Muscle of leg (tissue), 3 donors: ENCODE measurements at regions not wholly inside any gene's neighbourhood (a gene's known extent, or its start where the extent isn't known, plus 50 kb on each side); places are given as distances from the start of the nearest gene placed in this dataset.

ENCODE experiments used
- DNase-seq: peaks from one replicate; pipeline ENCODE4 v3.0.0; 2013
- H3K27ac ChIP-seq: one replicate; pipeline ENCODE4 v1.5.1; 2013; ENCODE audit warnings: mild to moderate bottlenecking, low read length, control low read depth
- H3K27me3 ChIP-seq: one replicate; pipeline ENCODE4 v1.6.1; 2013; ENCODE audit warnings: low read length; ENCODE audit not compliant: control insufficient read depth, insufficient read depth
- H3K36me3 ChIP-seq: one replicate; pipeline ENCODE4 v1.6.1; 2013; ENCODE audit warnings: low read length; ENCODE audit not compliant: control insufficient read depth, insufficient read depth
- H3K4me1 ChIP-seq: one replicate; pipeline ENCODE4 v1.6.1; 2013; ENCODE audit warnings: low read length; ENCODE audit not compliant: control insufficient read depth, insufficient read depth
- H3K4me3 ChIP-seq: one replicate; pipeline ENCODE4 v1.5.1; 2013; ENCODE audit warnings: low read length, control low read depth
- H3K9me3 ChIP-seq: replicated peaks from 2 replicates; pipeline ENCODE4 v1.6.1; 2013; ENCODE audit warnings: low read depth, low read length; ENCODE audit not compliant: control insufficient read depth
- WGBS: methylation state at CpG from one replicate; pipeline ENCODE4 v1.1.5; 2013; ENCODE audit warnings: missing lambda C conversion rate; ENCODE audit not compliant: insufficient coverage; 5-methylcytosine and 5-hydroxymethylcytosine counted together

- Histone ChIP-seq H3K27me3 (peaks cover 2% of the 10 kb centered on the region), H3K4me1 (peaks cover 6% of the 10 kb centered on the region), H3K4me3 (no peak overlapping the region), H3K9me3 (no peaks in the 10 kb centered on the region), H3K36me3 (no peaks in the 10 kb centered on the region), H3K27ac (no peak overlapping the region)
- WGBS = 84% methylated on average over 6 of the region's 8 CpGs
- DNase-seq = no peak
Observed at GRCh38 chr9:91039125-91039834, 237.7 kb downstream of the SYK start.

- H3K9me3 ChIP-seq = no peaks in the 10 kb centered on the region
- peaks cover 2% of the 10 kb centered on the region for H3K27me3 ChIP-seq
- H3K4me3 ChIP-seq = no peak overlapping the region
- H3K27ac ChIP-seq = no peak overlapping the region
- 86% methylated on average over 7 of the region's 8 CpGs for WGBS
- H3K4me1 ChIP-seq = peaks cover 6% of the 10 kb centered on the region
- H3K36me3 ChIP-seq = no peaks in the 10 kb centered on the region
- DNase-seq = no peak
Observed at GRCh38 chr9:91039835-91040140, 238.2 kb downstream of the SYK start.

GRCh38 chr9:91040371-91041215 is 239.0 kb downstream of the SYK start:
- DNase-seq = no peak
- Histone ChIP-seq H3K4me3 (no peak overlapping the region), H3K4me1 (peaks cover 6% of the 10 kb centered on the region), H3K9me3 (no peaks in the 10 kb centered on the region), H3K36me3 (no peaks in the 10 kb centered on the region), H3K27me3 (no peaks in the 10 kb centered on the region), H3K27ac (no peak overlapping the region)
- 94% methylated on average over 7 of the region's 14 CpGs for WGBS

- no peak overlapping the region for H3K27ac ChIP-seq
- 100% methylated on average over 1 of the region's 4 CpGs for WGBS
- peaks cover 2% of the 10 kb centered on the region for H3K27me3 ChIP-seq
- H3K4me1 ChIP-seq = peaks cover 4% of the 10 kb centered on the region
- no peak for DNase-seq
- no peak overlapping the region for H3K4me3 ChIP-seq
- H3K36me3 ChIP-seq = no peaks in the 10 kb centered on the region
- H3K9me3 ChIP-seq = no peaks in the 10 kb centered on the region
Observed at GRCh38 chr9:91042024-91042423, 240.4 kb downstream of the SYK start.

GRCh38 chr9:91042541-91042940 is 240.9 kb downstream of the SYK start:
- H3K9me3 ChIP-seq = no peaks in the 10 kb centered on the region
- peaks cover 3% of the 10 kb centered on the region for H3K4me1 ChIP-seq
- no peaks in the 10 kb centered on the region for H3K36me3 ChIP-seq
- no peak overlapping the region for H3K27ac ChIP-seq
- no CpG with 5 or more reads among the region's 5 CpGs for WGBS
- DNase-seq = no peak
- H3K4me3 ChIP-seq = no peak overlapping the region
- peaks cover 2% of the 10 kb centered on the region for H3K27me3 ChIP-seq

- no peaks in the 10 kb centered on the region for H3K36me3 ChIP-seq
- WGBS = 49% methylated on average over 12 of the region's 18 CpGs
- H3K9me3 ChIP-seq = no peaks in the 10 kb centered on the region
- H3K27ac ChIP-seq = no peak overlapping the region
- H3K4me3 ChIP-seq = no peak overlapping the region
- peaks cover 2% of the 10 kb centered on the region for H3K27me3 ChIP-seq
- H3K4me1 ChIP-seq = peaks cover 3% of the 10 kb centered on the region
- peak; percentile 17 for DNase-seq
Observed at GRCh38 chr9:91043056-91043810, 241.6 kb downstream of the SYK start.

GRCh38 chr9:91043811-91044175 is 242.2 kb downstream of the SYK start:
- Histone ChIP-seq H3K27me3 (peaks cover 2% of the 10 kb centered on the region), H3K9me3 (no peaks in the 10 kb centered on the region), H3K36me3 (no peaks in the 10 kb centered on the region), H3K27ac (no peak overlapping the region), H3K4me1 (peaks cover 3% of the 10 kb centered on the region), H3K4me3 (no peak overlapping the region)
- WGBS = 45% methylated on average over 5 of the region's 5 CpGs
- DNase-seq = no peak

GRCh38 chr9:91044354-91044753 is 242.7 kb downstream of the SYK start:
- Histone ChIP-seq H3K27ac (no peak overlapping the region), H3K9me3 (no peaks in the 10 kb centered on the region), H3K27me3 (peaks cover 2% of the 10 kb centered on the region), H3K4me1 (peaks cover 3% of the 10 kb centered on the region), H3K4me3 (no peak overlapping the region), H3K36me3 (no peaks in the 10 kb centered on the region)
- WGBS = 100% methylated on average over 1 of the region's 3 CpGs
- no peak for DNase-seq

GRCh38 chr9:91045041-91045440 is 243.4 kb downstream of the SYK start:
- no peak for DNase-seq
- no peaks in the 10 kb centered on the region for H3K36me3 ChIP-seq
- peaks cover 3% of the 10 kb centered on the region for H3K4me1 ChIP-seq
- peaks cover 2% of the 10 kb centered on the region for H3K27me3 ChIP-seq
- no peak overlapping the region for H3K4me3 ChIP-seq
- no peaks in the 10 kb centered on the region for H3K9me3 ChIP-seq
- WGBS = no CpG with 5 or more reads among the region's 2 CpGs
- no peak overlapping the region for H3K27ac ChIP-seq

GRCh38 chr9:91047529-91047928 is 245.9 kb downstream of the SYK start:
- no CpG with 5 or more reads among the region's 5 CpGs for WGBS
- H3K4me1 ChIP-seq = peaks cover 3% of the 10 kb centered on the region
- no peak overlapping the region for H3K4me3 ChIP-seq
- peaks cover 2% of the 10 kb centered on the region for H3K27me3 ChIP-seq
- H3K27ac ChIP-seq = no peak overlapping the region
- H3K36me3 ChIP-seq = no peaks in the 10 kb centered on the region
- no peak for DNase-seq
- no peaks in the 10 kb centered on the region for H3K9me3 ChIP-seq
